Neural cell (in vitro differentiated cells): ENCODE measurements at regions not wholly inside any gene's neighbourhood (a gene's known extent, or its start where the extent isn't known, plus 50 kb on each side); places are given as distances from the start of the nearest gene placed in this dataset.

Experiments used
- CTCF ChIP-seq: fragments of 450-650 bp; IDR thresholded peaks from 2 replicates; pipeline ENCODE4 v1.5.1; 2014; ENCODE audit warnings: antibody characterized with exemption, mild to moderate bottlenecking, moderate library complexity; ENCODE audit not compliant: poor library complexity, severe bottlenecking
- EZH2 ChIP-seq: fragments of 200-600, 300-800 bp; shearing (Covaris generic), sonication (generic); IDR thresholded peaks from 2 replicates; pipeline ENCODE4 v1.6.1; 2014; ENCODE audit warnings: antibody characterized with exemption, low read length, borderline replicate concordance, mild to moderate bottlenecking; ENCODE audit not compliant: insufficient read depth, poor library complexity, severe bottlenecking
- RAD21 ChIP-seq: fragments of 450-650 bp; conservative IDR thresholded peaks from 2 replicates; pipeline ENCODE4 v1.6.1; 2014; ENCODE audit warnings: antibody characterized with exemption, mild to moderate bottlenecking, moderate library complexity
- SMC3 ChIP-seq: fragments of 450-650 bp; conservative IDR thresholded peaks from 2 replicates; pipeline ENCODE4 v1.6.1; 2014; ENCODE audit warnings: antibody characterized with exemption, mild to moderate bottlenecking, moderate library complexity; ENCODE audit not compliant: poor library complexity

DNA sequence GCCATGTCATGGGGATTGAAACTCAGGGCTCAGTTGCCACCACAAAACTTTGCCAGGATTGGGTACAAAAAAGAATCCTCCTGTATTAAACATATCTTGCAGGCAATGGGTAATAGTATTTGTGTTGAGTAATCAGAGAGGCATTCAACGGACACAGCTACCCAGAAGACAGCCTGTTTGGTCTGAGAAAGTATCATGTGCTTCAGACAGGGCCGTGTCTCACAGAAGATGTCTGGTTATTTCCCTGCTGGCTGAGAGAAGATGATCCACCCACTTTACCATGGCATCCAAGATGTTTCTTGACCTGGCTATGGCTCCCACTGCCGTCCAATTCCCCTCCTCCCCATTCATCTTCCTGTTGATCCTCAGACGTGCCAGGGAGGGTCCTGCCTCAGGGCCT is 304.3 kb upstream of the XYLT1 start:
- TF ChIP-seq CTCF: no peak
- no peak for TF ChIP-seq EZH2
- TF ChIP-seq RAD21: no peak
- no peak for TF ChIP-seq SMC3
